Heart left ventricle (tissue), 16 donors: ENCODE measurements at regions not wholly inside any gene's neighbourhood (a gene's known extent, or its start where the extent isn't known, plus 50 kb on each side); places are given as distances from the start of the nearest gene placed in this dataset.

ENCODE experiments used
- ATAC-seq, 4 donors: fragments of 200-7000 bp; cut with Tn5 transposase; one replicate each; pipeline ENCODE4 v1.9.1; 2020 to 2022; ENCODE audit warnings: moderate library complexity in 4 of 4, mild to moderate bottlenecking in 3 of 4, moderate number of reproducible peaks in 1 of 4
- DNase-seq, 5 donors: peaks; one replicate each; pipeline ENCODE4 v3.0.0-alpha.2; 2020
- H3K27ac ChIP-seq, 12 donors: fragments of 200-600 bp; sonication (generic) in 4 of 12; one replicate each; pipeline versions ENCODE4 v1.5.0 to v1.8.0; 2016 to 2022; ENCODE audit warnings: mild to moderate bottlenecking in 2 of 12
- H3K27me3 ChIP-seq, 9 donors: fragments of 200-600 bp; sonication (generic) in 2 of 9; one replicate each; pipeline versions ENCODE4 v1.5.1 to v1.8.0; 2016 to 2022; ENCODE audit warnings: mild to moderate bottlenecking in 3 of 9
- H3K36me3 ChIP-seq, 9 donors: fragments of 200-600 bp; sonication (generic) in 2 of 9; one replicate each; pipeline versions ENCODE4 v1.5.0 to v1.8.0; 2018 to 2022; ENCODE audit warnings: mild to moderate bottlenecking in 2 of 9
- H3K4me1 ChIP-seq, 12 donors: fragments of 200-600 bp; sonication (generic) in 4 of 12; one replicate each; pipeline versions ENCODE4 v1.5.0 to v1.8.0; 2016 to 2022; ENCODE audit warnings: mild to moderate bottlenecking in 3 of 12
- H3K4me3 ChIP-seq, 12 donors: fragments of 200-600 bp; sonication (generic) in 4 of 12; one replicate each; pipeline versions ENCODE4 v1.5.0 to v1.8.0; 2017 to 2022; ENCODE audit warnings: mild to moderate bottlenecking in 9 of 12, moderate library complexity in 4 of 12
- H3K9me3 ChIP-seq, 12 donors: fragments of 200-600 bp; sonication (generic) in 4 of 12; one replicate each; pipeline versions ENCODE4 v1.5.0 to v1.8.0; 2016 to 2022; ENCODE audit warnings: mild to moderate bottlenecking in 1 of 12
- CTCF ChIP-seq, 12 donors: fragments of 200-600 bp; sonication (generic) in 4 of 12; IDR thresholded peaks; one replicate each; pipeline versions ENCODE4 v1.5.0 to v1.8.0; 2018 to 2022; ENCODE audit warnings: antibody characterized with exemption in 12 of 12, mild to moderate bottlenecking in 5 of 12
- POLR2A ChIP-seq, 2 donors: fragments of 450-650 bp; IDR thresholded peaks; one replicate each; pipeline ENCODE4 v1.6.1; 2017; ENCODE audit warnings: antibody characterized with exemption in 2 of 2, mild to moderate bottlenecking in 2 of 2, moderate library complexity in 2 of 2
- WGBS, 4 donors: extraction: QIAGEN DNeasy Blood & Tissue Kit in 2 of 4; methylation state at CpG; one replicate each; pipeline versions ENCODE4 v1.1.5 to v1.1.7; 2013 to 2018; 5-methylcytosine and 5-hydroxymethylcytosine counted together
- intact Hi-C, 10 donors: fragments of 100-400 bp; cut with DNase I; formaldehyde crosslinking; loops; one replicate each; pipeline versions ENCODE4 v1.11.1 to v1.14.2; 2022
- donor health status: ischemic (EF 13 %, LVEDD 7.1; RV severe dilation, severe dysfunction).
- donor health status: healthy with polysubstance abuse.
- donor health status: DM: no; HTN: yes; CAD: no.
- donor health status: DM: no; HTN: no; CAD: no.
- donor health status: ischemic (EF 25% LVEDD 6.9; RV normal size, moderate dysfunction).
- donor health status: ischemic (EF 25% LVEDD 5.7; RV mildly dilated, moderate dysfunction).
- donor health status: healthy.
- donor health status: DM: yes; HTN: yes; CAD: no.
- donor health status: ischemic (EF 35%, LVEDD 5.7; RV mildly dilated, moderate dysfunction).
- donor health status: nonischemic (EF 11% LVEDD 7.7; RV severe dilation, severe dysfunction).
- donor health status: DM: yes; HTN: yes; CAD: no.
- donor health status: PGD.
- donor health status: ischemic (EF 29% LVEDD 5.4; RV normal size, mild dysfunction).
- donor health status: nonischemic (EF 23%, LVEDD 6.1; RV moderate dilation, normal function).

- no peaks in the 10 kb centered on the region for H3K4me1 ChIP-seq
- no peak overlapping the region for H3K27ac ChIP-seq
- WGBS, 4 donors: 67 to 82% (median 74%) methylated on average over 2 of the region's 2 CpGs
- H3K36me3 ChIP-seq: no peaks in the 10 kb centered on the region
- H3K9me3 ChIP-seq: no peaks in the 10 kb centered on the region
- peak in 11 of 12 donors; percentile 17 to 59 (median 39) for TF ChIP-seq CTCF (IDR thresholded peaks at IDR 0.05)
- no peak for TF ChIP-seq POLR2A (IDR thresholded peaks at IDR 0.05)
- ATAC-seq (peak in 2 of 4 donors; percentile 15 to 28), DNase-seq (no peak)
- intact Hi-C loops: loop anchor here in 1 of 10 donors (2.0 kb wide), 1 partner anchor 259 kb away; no protein-coding TSS in a partner anchor
- H3K4me3 ChIP-seq: no peak overlapping the region
- H3K27me3 ChIP-seq: no peaks in the 10 kb centered on the region
Observed at GRCh38 chr4:120977435-120977997, 55.0 kb upstream of the PRDM5 start.

- 87 to 91% (median 90%) methylated on average over 1 of the region's 1 CpG for WGBS, 4 donors
- H3K4me1 ChIP-seq: no peaks in the 10 kb centered on the region
- no peak for DNase-seq
- TF ChIP-seq CTCF (IDR thresholded peaks at IDR 0.05) (no peak), POLR2A (IDR thresholded peaks at IDR 0.05) (no peak)
- intact Hi-C loops: no loop called here
- H3K36me3 ChIP-seq: no peaks in the 10 kb centered on the region
- H3K27me3 ChIP-seq: no peaks in the 10 kb centered on the region
- no peak overlapping the region for H3K27ac ChIP-seq
- H3K9me3 ChIP-seq: no peaks in the 10 kb centered on the region
- no peak for ATAC-seq
- no peak overlapping the region for H3K4me3 ChIP-seq
Observed at GRCh38 chr4:120973207-120973606, 50.7 kb upstream of the PRDM5 start.
